HCT116 (cell line): ENCODE measurements at regions not wholly inside any gene's neighbourhood (a gene's known extent, or its start where the extent isn't known, plus 50 kb on each side); places are given as distances from the start of the nearest gene placed in this dataset.

Source experiments
- ATAC-seq: fragments of 200-7000 bp; cut with Tn5 transposase; 2 replicates; pipeline ENCODE4 v1.9.1; 2020; ENCODE audit warnings: mild to moderate bottlenecking, moderate library complexity
- BruUV-seq: library from RNA; stranded (reverse); fragments of 400-500 nt; replicated peaks from 2 replicates; lab custom pipeline; 2021; lab: Mats Ljungman, UMichigan
- CTCF ChIA-PET: fragments of 300-600 bp; sonication (Branson Sonifier 250); formaldehyde crosslinking; loops from one replicate; lab custom pipeline; 2021; ENCODE audit warnings: antibody characterized with exemption; lab: Charles Lee
- POLR2A ChIA-PET: fragments of 300-600, 350-600 bp; sonication (Branson Sonifier 250); formaldehyde crosslinking; loops from one replicate; lab custom pipeline; 2021; ENCODE audit warnings: antibody characterized with exemption; lab: Charles Lee
- RAD21 ChIA-PET, 2 experiments: fragments of 300-600 bp; sonication (Branson Sonifier 250); formaldehyde crosslinking; loops; one replicate each; lab custom pipeline; 2023; ENCODE audit warnings: low total read pairs in 2 of 2; ENCODE audit not compliant: uncharacterized antibody in 2 of 2, unreplicated experiment in 2 of 2, low non-redundant PET in 1 of 2; lab: Charles Lee
- DNase-seq: peaks from one replicate; pipeline ENCODE4 v3.0.0-alpha.2; 2010; ENCODE audit warnings: low read depth, low spot score
- H2AFZ ChIP-seq: fragments of 200-600 bp; shearing (Covaris generic), sonication (generic); 2 replicates; pipeline ENCODE4 v1.6.1; 2017; ENCODE audit warnings: low read depth, mixed run types, mixed read lengths, antibody characterized with exemption, low read length; ENCODE audit not compliant: poor library complexity, severe bottlenecking
- H3K27ac ChIP-seq: 2 replicates; pipeline ENCODE4 v1.5.1; 2012; ENCODE audit warnings: low read depth, low read length
- H3K27me3 ChIP-seq: fragments of 200-600 bp; sonication (generic); 2 replicates; pipeline ENCODE4 v1.6.1; 2016; ENCODE audit warnings: mixed run types, low read length, mixed read lengths; ENCODE audit not compliant: insufficient read depth
- H3K36me3 ChIP-seq, 2 experiments: fragments of 200-500 bp in 1 of 2; fragments of 200-600 bp in 1 of 2; sonication (Bioruptor generic) in 1 of 2; sonication (generic) in 1 of 2; 2 replicates each; pipeline versions ENCODE4 v1.5.1 to v1.6.1; 2014 to 2016; ENCODE audit warnings: low read length in 2 of 2, inconsistent platforms in 1 of 2, mixed read lengths in 1 of 2, mixed run types in 1 of 2; ENCODE audit not compliant: insufficient read depth in 2 of 2, control insufficient read depth in 1 of 2
- H3K4me1 ChIP-seq, 2 experiments: fragments of 200-600 bp in 1 of 2; sonication (generic) in 1 of 2; 2 replicates each; pipeline versions ENCODE4 v1.5.1 to v1.6.1; 2012 to 2017; ENCODE audit warnings: low read length in 2 of 2, inconsistent platforms in 1 of 2, mild to moderate bottlenecking in 1 of 2, mixed read lengths in 1 of 2, mixed run types in 1 of 2, moderate library complexity in 1 of 2; ENCODE audit not compliant: insufficient read depth in 2 of 2, control insufficient read depth in 1 of 2
- H3K4me2 ChIP-seq: fragments of 200-600 bp; sonication (generic); 2 replicates; pipeline ENCODE4 v1.6.1; 2017; ENCODE audit warnings: mixed run types, low read length, mixed read lengths
- H3K4me3 ChIP-seq, 2 experiments: fragments of 200-600 bp in 1 of 2; sonication (generic) in 1 of 2; replicated peaks in 1 of 2; 2 replicates each; pipeline ENCODE4 v1.5.1; 2011 to 2016; ENCODE audit warnings: low read length in 2 of 2, control low read depth in 1 of 2, low read depth in 1 of 2, mild to moderate bottlenecking in 1 of 2, mixed read lengths in 1 of 2, mixed run types in 1 of 2
- H3K79me2 ChIP-seq: fragments of 200-600 bp; sonication (generic); 2 replicates; pipeline ENCODE4 v1.6.1; 2017; ENCODE audit warnings: mild to moderate bottlenecking, mixed run types, low read length, moderate library complexity, mixed read lengths; ENCODE audit not compliant: insufficient read depth
- H3K9ac ChIP-seq: fragments of 200-600 bp; sonication (generic); 2 replicates; pipeline ENCODE4 v1.6.1; 2016; ENCODE audit warnings: low read length, mixed read lengths
- H3K9me2 ChIP-seq: fragments of 200-600 bp; sonication (generic), shearing (Covaris generic); 2 replicates; pipeline ENCODE4 v1.6.1; 2017; ENCODE audit warnings: mixed run types, mild to moderate bottlenecking, moderate library complexity; ENCODE audit not compliant: insufficient read depth
- H3K9me3 ChIP-seq, 2 experiments: fragments of 200-500 bp in 1 of 2; fragments of 200-600 bp in 1 of 2; sonication (Bioruptor generic) in 1 of 2; sonication (generic) in 1 of 2; 2 replicates each; pipeline ENCODE4 v1.6.1; 2014 to 2017; ENCODE audit warnings: low read length in 2 of 2, mixed read lengths in 2 of 2, inconsistent platforms in 1 of 2, low read depth in 1 of 2, mild to moderate bottlenecking in 1 of 2, mixed run types in 1 of 2, moderate library complexity in 1 of 2; ENCODE audit not compliant: control insufficient read depth in 1 of 2, insufficient read depth in 1 of 2
- H4K20me1 ChIP-seq: fragments of 200-600 bp; sonication (generic), shearing (Covaris generic); 2 replicates; pipeline ENCODE4 v1.6.1; 2017; ENCODE audit warnings: mixed run types, mild to moderate bottlenecking, moderate library complexity; ENCODE audit not compliant: insufficient read depth
- CBX3 ChIP-seq: IDR thresholded peaks from 2 replicates; pipeline ENCODE4 v1.6.1; 2012; ENCODE audit warnings: low read depth
- CEBPB ChIP-seq: IDR thresholded peaks from 2 replicates; pipeline ENCODE4 v1.6.1; 2012; ENCODE audit warnings: low read depth
- EGR1 ChIP-seq: IDR thresholded peaks from 2 replicates; pipeline ENCODE4 v1.6.1; 2012; ENCODE audit warnings: low read depth
- EZH2 ChIP-seq: fragments of 200-600 bp; sonication (generic); IDR thresholded peaks from 2 replicates; pipeline ENCODE4 v1.6.1; 2017; ENCODE audit warnings: antibody characterized with exemption, mixed run types
- EZH2phosphoT487 ChIP-seq: fragments of 200-600 bp; IDR thresholded peaks from 2 replicates; pipeline ENCODE4 v1.6.1; 2018; ENCODE audit warnings: antibody characterized with exemption, borderline replicate concordance
- POLR2A ChIP-seq: IDR thresholded peaks from 2 replicates; pipeline ENCODE4 v1.7.0; 2011; ENCODE audit warnings: borderline replicate concordance; ENCODE audit not compliant: insufficient read depth, insufficient read length; ENCODE audit errors: extremely low read depth
- POLR2AphosphoS5 ChIP-seq: IDR thresholded peaks from 2 replicates; pipeline ENCODE4 v1.6.1; 2011; ENCODE audit warnings: mild to moderate bottlenecking, low read depth, low read length, moderate library complexity
- RAD21 ChIP-seq: IDR thresholded peaks from 2 replicates; pipeline ENCODE4 v1.6.1; 2012; ENCODE audit warnings: low read depth, mild to moderate bottlenecking
- SIN3A ChIP-seq: IDR thresholded peaks from 2 replicates; pipeline ENCODE4 v1.6.1; 2012; ENCODE audit warnings: low read depth
- SP1 ChIP-seq: IDR thresholded peaks from 2 replicates; pipeline ENCODE4 v1.6.1; 2012; ENCODE audit warnings: low read depth
- SRF ChIP-seq: IDR thresholded peaks from 2 replicates; pipeline ENCODE4 v1.6.1; 2012; ENCODE audit warnings: low read depth
- TCF7L2 ChIP-seq: IDR thresholded peaks from 2 replicates; pipeline ENCODE4 v1.7.0; 2011; ENCODE audit warnings: borderline replicate concordance, inconsistent platforms; ENCODE audit not compliant: insufficient read depth, insufficient read length; ENCODE audit errors: extremely low read depth
- YY1 ChIP-seq: IDR thresholded peaks from 2 replicates; pipeline ENCODE4 v1.6.1; 2011; ENCODE audit warnings: low read length, low read depth, moderate library complexity, mild to moderate bottlenecking; ENCODE audit not compliant: insufficient replicate concordance; ENCODE audit errors: extremely low read depth
- ZNF274 ChIP-seq: fragments of 200-500 bp; sonication (Bioruptor generic); IDR thresholded peaks from 2 replicates; pipeline ENCODE4 v1.6.1; 2014; ENCODE audit warnings: mild to moderate bottlenecking, low read depth, low read length, inconsistent platforms
- intact Hi-C: fragments of 100-400 bp; cut with micrococcal nuclease; formaldehyde crosslinking; loops from 2 replicates; pipeline ENCODE4 v1.10.0; 2022
- TF ChIP-seq, protein P1 (sequence below): IDR thresholded peaks from 2 replicates; pipeline ENCODE4 v1.6.1; 2012
- TF ChIP-seq, protein P2 (sequence below), 3 experiments: fragments of 200-600 bp in 1 of 3; sonication (generic) in 1 of 3; IDR thresholded peaks in 2 of 3; conservative IDR thresholded peaks in 1 of 3; 2 replicates each; pipeline ENCODE4 v1.5.1; 2012 to 2017; ENCODE audit warnings: low read depth in 2 of 3, low read length in 2 of 3, antibody characterized with exemption in 1 of 3, borderline replicate concordance in 1 of 3, control low read depth in 1 of 3, mild to moderate bottlenecking in 1 of 3, mixed read lengths in 1 of 3, mixed run types in 1 of 3, moderate library complexity in 1 of 3; ENCODE audit not compliant: insufficient read depth in 1 of 3
- TF ChIP-seq, protein P3 (sequence below): IDR thresholded peaks from 2 replicates; pipeline ENCODE4 v1.6.1; 2012; ENCODE audit warnings: low read depth

DNA sequence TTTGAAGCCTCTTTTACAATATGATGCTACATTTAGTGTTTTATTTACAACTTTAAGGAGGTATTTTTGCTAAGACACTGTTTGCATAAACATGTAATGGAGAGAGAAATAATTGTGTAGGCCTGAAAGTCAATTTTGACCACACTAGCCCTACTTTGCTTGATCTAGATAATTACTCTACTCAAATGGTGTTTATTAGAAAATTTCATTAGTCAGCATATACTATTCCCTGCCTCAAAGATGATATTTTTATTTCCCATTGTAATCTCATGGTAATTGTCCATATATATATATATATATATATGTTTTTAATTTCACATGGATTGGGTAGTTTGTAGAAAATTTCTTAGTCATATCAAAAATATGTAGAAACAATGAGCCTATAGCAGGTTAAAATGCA, 632.2 kb downstream of the SATB2 start:
- Histone ChIP-seq H3K9ac (no peak overlapping the region), H3K27ac (no peak overlapping the region), H3K27me3 (no peaks in the 10 kb centered on the region), H3K4me1 (no peaks in the 10 kb centered on the region), H3K9me2 (no peaks in the 10 kb centered on the region), H3K36me3 (no peaks in the 10 kb centered on the region), H3K9me3 (no peaks in the 10 kb centered on the region), H3K4me2 (no peak overlapping the region), H3K79me2 (no peaks in the 10 kb centered on the region), H4K20me1 (no peaks in the 10 kb centered on the region), H2AFZ (no peak overlapping the region), H3K4me3 (no peak overlapping the region)
- CTCF ChIA-PET, result no interaction called here
- intact Hi-C loops, result no loop called here
- TF ChIP-seq SIN3A, result no peak
- TF ChIP-seq EZH2phosphoT487, result no peak
- TF ChIP-seq YY1, result no peak
- no peak for TF ChIP-seq POLR2AphosphoS5
- TF ChIP-seq CEBPB, result no peak
- no peak for TF ChIP-seq SRF
- TF ChIP-seq EZH2, result no peak
- TF ChIP-seq, protein P1, sequence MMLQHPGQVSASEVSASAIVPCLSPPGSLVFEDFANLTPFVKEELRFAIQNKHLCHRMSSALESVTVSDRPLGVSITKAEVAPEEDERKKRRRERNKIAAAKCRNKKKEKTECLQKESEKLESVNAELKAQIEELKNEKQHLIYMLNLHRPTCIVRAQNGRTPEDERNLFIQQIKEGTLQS, result no peak
- TF ChIP-seq, protein P2, sequence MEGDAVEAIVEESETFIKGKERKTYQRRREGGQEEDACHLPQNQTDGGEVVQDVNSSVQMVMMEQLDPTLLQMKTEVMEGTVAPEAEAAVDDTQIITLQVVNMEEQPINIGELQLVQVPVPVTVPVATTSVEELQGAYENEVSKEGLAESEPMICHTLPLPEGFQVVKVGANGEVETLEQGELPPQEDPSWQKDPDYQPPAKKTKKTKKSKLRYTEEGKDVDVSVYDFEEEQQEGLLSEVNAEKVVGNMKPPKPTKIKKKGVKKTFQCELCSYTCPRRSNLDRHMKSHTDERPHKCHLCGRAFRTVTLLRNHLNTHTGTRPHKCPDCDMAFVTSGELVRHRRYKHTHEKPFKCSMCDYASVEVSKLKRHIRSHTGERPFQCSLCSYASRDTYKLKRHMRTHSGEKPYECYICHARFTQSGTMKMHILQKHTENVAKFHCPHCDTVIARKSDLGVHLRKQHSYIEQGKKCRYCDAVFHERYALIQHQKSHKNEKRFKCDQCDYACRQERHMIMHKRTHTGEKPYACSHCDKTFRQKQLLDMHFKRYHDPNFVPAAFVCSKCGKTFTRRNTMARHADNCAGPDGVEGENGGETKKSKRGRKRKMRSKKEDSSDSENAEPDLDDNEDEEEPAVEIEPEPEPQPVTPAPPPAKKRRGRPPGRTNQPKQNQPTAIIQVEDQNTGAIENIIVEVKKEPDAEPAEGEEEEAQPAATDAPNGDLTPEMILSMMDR (IDR thresholded peaks at IDR 0.05 in 2 of 3, conservative IDR thresholded peaks at IDR 0.05 in 1 of 3; ENCODE audit: borderline replicate concordance in 1 of 3, insufficient read depth in 1 of 3, low read depth in 2 of 3, low read length in 2 of 3), result no peak
- no peak for TF ChIP-seq RAD21
- TF ChIP-seq, protein P3, sequence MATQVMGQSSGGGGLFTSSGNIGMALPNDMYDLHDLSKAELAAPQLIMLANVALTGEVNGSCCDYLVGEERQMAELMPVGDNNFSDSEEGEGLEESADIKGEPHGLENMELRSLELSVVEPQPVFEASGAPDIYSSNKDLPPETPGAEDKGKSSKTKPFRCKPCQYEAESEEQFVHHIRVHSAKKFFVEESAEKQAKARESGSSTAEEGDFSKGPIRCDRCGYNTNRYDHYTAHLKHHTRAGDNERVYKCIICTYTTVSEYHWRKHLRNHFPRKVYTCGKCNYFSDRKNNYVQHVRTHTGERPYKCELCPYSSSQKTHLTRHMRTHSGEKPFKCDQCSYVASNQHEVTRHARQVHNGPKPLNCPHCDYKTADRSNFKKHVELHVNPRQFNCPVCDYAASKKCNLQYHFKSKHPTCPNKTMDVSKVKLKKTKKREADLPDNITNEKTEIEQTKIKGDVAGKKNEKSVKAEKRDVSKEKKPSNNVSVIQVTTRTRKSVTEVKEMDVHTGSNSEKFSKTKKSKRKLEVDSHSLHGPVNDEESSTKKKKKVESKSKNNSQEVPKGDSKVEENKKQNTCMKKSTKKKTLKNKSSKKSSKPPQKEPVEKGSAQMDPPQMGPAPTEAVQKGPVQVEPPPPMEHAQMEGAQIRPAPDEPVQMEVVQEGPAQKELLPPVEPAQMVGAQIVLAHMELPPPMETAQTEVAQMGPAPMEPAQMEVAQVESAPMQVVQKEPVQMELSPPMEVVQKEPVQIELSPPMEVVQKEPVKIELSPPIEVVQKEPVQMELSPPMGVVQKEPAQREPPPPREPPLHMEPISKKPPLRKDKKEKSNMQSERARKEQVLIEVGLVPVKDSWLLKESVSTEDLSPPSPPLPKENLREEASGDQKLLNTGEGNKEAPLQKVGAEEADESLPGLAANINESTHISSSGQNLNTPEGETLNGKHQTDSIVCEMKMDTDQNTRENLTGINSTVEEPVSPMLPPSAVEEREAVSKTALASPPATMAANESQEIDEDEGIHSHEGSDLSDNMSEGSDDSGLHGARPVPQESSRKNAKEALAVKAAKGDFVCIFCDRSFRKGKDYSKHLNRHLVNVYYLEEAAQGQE, result no peak
- TF ChIP-seq SP1, result no peak
- TF ChIP-seq TCF7L2, result no peak
- no peak for TF ChIP-seq EGR1
- no peak for TF ChIP-seq ZNF274
- no peak for TF ChIP-seq CBX3
- TF ChIP-seq POLR2A, result no peak
- ATAC-seq (no peak), DNase-seq (no peak)
- BruUV-seq, result no TSS peak
- RAD21 ChIA-PET, result no interaction called here
- POLR2A ChIA-PET, result no interaction called here
